Left ventricle myocardium superior (tissue), 1 donor: ENCODE measurements at regions not wholly inside any gene's neighbourhood (a gene's known extent, or its start where the extent isn't known, plus 50 kb on each side); places are given as distances from the start of the nearest gene placed in this dataset.

ENCODE experiments used
- ATAC-seq: fragments of 200-7000 bp; cut with Tn5 transposase; one replicate; pipeline ENCODE4 v1.9.1; 2020; ENCODE audit warnings: mild to moderate bottlenecking, moderate library complexity
- DNase-seq: peaks from one replicate; pipeline ENCODE4 v3.0.0-alpha.2; 2020
- intact Hi-C: fragments of 100-400 bp; cut with micrococcal nuclease; formaldehyde crosslinking; loops from one replicate; pipeline ENCODE4 v1.11.0; 2022
- donor health status: DM: no; HTN: yes; CAD: no; lungs with severe emphysema.

- intact Hi-C loops = no loop called here
- DNase-seq (no peak), ATAC-seq (no peak)
Measured at GRCh38 chrX:134747006-134747405, 50.0 kb downstream of the PABIR2 start.

- intact Hi-C loops = no loop called here
Measured at GRCh38 chrX:134746410-134746785, 50.6 kb downstream of the PABIR2 start.

GRCh38 chrX:134745636-134746409 is 51.2 kb downstream of the PABIR2 start:
- peak; percentile 34 for DNase-seq
- intact Hi-C loops = no loop called here
- no peak for ATAC-seq

More at GRCh38 chrX:134746410-134746785, 50.6 kb downstream of the PABIR2 start:
- DNase-seq = no peak
- no peak for ATAC-seq

GRCh38 chrX:134743091-134743490 is 53.9 kb downstream of the PABIR2 start:
- ATAC-seq (no peak), DNase-seq (no peak)
- intact Hi-C loops = no loop called here

- ATAC-seq = no peak
- DNase-seq = no peak
- intact Hi-C loops = no loop called here
Measured at GRCh38 chrX:134742573-134742972, 54.4 kb downstream of the PABIR2 start.

GRCh38 chrX:134741746-134742145 is 55.3 kb downstream of the PABIR2 start:
- intact Hi-C loops = no loop called here
- ATAC-seq = no peak
- no peak for DNase-seq

GRCh38 chrX:134738986-134739740 is 57.8 kb downstream of the PABIR2 start:
- intact Hi-C loops = no loop called here
- ATAC-seq = no peak
- DNase-seq = no peak

- ATAC-seq (peak; percentile 28), DNase-seq (no peak)
- intact Hi-C loops = no loop called here
Measured at GRCh38 chrX:134738445-134738844, 58.6 kb downstream of the PABIR2 start.

- peak; percentile 75 for ATAC-seq
- intact Hi-C loops = no loop called here
Measured at GRCh38 chrX:134737721-134738369, 59.2 kb downstream of the PABIR2 start.

GRCh38 chrX:134737061-134737460 is 59.9 kb downstream of the PABIR2 start:
- ATAC-seq (peak; percentile 87), DNase-seq (peak; percentile 37)
- intact Hi-C loops = no loop called here

More at GRCh38 chrX:134737721-134738369, 59.2 kb downstream of the PABIR2 start:
- no peak for DNase-seq

GRCh38 chrX:134736356-134736755 is 60.6 kb downstream of the PABIR2 start:
- no peak for DNase-seq
- intact Hi-C loops = no loop called here
- ATAC-seq = no peak

GRCh38 chrX:134735015-134735414 is 62.0 kb downstream of the PABIR2 start:
- no peak for ATAC-seq
- intact Hi-C loops = no loop called here

GRCh38 chrX:134734466-134734952 is 62.5 kb downstream of the PABIR2 start:
- ATAC-seq (no peak), DNase-seq (no peak)
- intact Hi-C loops = no loop called here

More at GRCh38 chrX:134735015-134735414, 62.0 kb downstream of the PABIR2 start:
- no peak for DNase-seq

- no peak for DNase-seq
- peak; percentile 41 for ATAC-seq
- intact Hi-C loops = no loop called here
Measured at GRCh38 chrX:134733591-134733990, 63.4 kb downstream of the PABIR2 start.

- ATAC-seq (no peak), DNase-seq (no peak)
- intact Hi-C loops = no loop called here
Measured at GRCh38 chrX:134732676-134733075, 64.3 kb downstream of the PABIR2 start.

GRCh38 chrX:134732152-134732551 is 64.9 kb downstream of the PABIR2 start:
- DNase-seq (no peak), ATAC-seq (no peak)
- intact Hi-C loops = no loop called here

GRCh38 chrX:134727363-134727762 is 69.1 kb upstream of the PLAC1 start:
- no peak for ATAC-seq
- intact Hi-C loops = no loop called here
- no peak for DNase-seq

- ATAC-seq (no peak), DNase-seq (no peak)
- intact Hi-C loops = no loop called here
Measured at GRCh38 chrX:134725103-134725690, 66.9 kb upstream of the PLAC1 start.

GRCh38 chrX:134721766-134722532 is 63.7 kb upstream of the PLAC1 start:
- intact Hi-C loops = no loop called here
- DNase-seq (no peak), ATAC-seq (no peak)
